ENCODE measurements at regions not wholly inside any gene's neighbourhood (a gene's known extent, or its start where the extent isn't known, plus 50 kb on each side); places are given as distances from the start of the nearest gene placed in this dataset.
"Not testable (repeated sequence)": the region's sequence is repeated elsewhere in the genome, so short reads cannot be mapped to it uniquely, and the experiment has no call there.

DNA sequence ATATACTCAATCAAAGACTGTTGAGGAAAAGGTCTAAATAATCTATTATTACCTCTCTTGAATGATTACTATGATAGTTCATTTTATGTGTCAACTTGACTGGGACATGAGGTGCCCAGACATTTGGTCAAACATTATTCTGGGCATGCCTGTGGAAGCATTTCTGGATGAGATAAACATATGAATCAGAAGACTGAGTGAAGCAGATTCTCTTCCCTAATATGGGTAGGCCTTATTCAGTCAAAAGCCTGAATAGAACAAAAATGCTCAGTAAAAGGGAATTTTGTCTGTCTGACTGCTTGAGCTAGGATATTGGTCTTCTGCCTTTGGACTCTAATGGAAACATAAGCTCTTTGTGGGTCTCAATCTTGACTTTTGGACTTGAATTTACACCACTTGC is 73.3 kb upstream of the SOX13 start:
- DNase-seq, result no peak

DNA sequence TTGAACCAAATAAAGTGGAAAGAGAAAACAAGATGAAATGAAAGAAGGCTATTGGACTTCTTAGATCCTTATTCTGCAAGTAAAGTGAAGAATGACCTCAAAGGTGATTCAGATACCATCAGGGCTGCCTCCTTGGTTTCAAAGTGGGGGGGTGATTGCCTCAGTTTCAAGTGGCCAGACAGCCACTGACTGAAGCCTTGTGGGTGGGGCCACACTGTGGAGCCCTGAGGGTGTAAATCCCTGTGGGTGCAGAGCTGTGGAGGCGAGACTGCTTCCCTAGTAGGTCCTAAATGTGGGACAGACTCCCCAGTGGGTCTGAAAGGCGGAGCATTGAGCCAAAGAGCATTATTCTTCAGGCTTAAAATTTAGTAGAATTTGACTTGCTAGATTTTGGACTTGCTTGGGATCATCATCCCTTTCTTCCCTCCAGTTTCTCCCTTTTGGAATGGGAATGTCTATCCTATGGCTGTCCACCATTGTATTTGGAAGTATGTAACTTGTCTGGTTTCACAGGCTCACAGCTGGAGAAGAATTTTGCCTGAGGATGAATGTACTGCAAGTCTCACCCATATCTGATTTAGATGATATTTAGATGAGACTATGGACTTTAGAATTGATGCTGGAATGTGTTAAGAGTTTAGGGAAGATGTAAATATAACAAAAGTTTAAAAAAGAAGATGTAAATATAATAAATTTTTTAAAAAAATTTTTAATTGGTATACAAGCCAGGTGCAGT is 71.6 kb upstream of the SOX13 start:
- no peak for DNase-seq

DNA sequence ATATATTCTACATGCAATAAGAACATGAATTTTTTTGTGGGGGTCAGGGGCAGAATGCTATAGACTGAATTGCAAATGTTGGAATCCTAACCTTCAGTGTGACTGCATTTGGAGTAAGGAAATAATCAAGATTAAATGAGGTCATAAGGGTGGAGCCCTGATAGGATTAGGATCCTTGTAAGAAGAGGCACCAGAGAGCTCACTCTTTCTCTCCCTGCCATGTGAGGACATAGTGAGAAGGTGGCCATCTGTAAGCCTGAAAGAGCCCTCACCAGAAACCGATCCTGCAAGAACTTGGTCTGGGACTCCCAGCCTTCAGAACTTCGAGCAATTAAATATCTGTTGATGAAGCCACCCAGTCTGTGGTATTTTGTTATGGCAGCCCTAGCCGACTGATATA is 70.3 kb upstream of the SOX13 start:
- no peak for DNase-seq

DNA sequence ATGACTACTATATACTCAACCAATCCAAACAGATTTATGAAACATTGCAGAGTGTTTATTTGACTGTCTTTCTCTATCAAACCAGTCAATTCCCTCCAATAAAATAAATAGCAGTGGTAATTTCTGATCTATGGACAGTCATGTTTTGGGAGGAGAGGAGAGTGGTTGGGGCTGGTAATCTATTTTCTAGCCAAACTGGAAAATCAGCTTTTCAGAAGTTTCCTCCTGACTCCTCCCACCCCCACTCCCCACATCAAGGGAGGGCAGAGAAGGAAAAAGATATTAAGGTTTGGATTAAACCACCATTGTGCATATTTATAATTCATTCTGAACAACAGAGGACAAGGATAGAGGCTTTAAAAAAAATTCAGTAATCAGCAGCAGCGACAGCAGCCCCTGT is 69.4 kb upstream of the SOX13 start:
- no peak for DNase-seq

DNA sequence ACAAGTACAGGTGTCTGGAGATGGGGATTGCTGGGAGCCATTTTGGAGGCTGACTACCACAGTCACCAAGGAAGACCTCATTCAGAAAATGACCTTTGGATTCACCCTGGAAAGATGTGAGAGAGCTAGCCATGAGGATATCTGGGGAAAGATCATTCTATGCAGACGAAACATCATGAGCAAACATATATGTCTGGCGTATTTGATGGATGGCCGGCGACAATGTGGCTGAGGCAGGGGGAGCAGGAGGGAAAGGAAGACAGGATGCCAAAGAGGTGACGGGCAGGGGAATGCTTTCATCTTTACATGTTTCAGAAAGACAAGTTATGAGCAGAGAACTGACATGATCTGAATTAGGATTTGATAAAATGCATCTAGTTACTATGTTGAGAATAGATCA is 61.5 kb upstream of the SOX13 start:
- no peak for DNase-seq

DNA sequence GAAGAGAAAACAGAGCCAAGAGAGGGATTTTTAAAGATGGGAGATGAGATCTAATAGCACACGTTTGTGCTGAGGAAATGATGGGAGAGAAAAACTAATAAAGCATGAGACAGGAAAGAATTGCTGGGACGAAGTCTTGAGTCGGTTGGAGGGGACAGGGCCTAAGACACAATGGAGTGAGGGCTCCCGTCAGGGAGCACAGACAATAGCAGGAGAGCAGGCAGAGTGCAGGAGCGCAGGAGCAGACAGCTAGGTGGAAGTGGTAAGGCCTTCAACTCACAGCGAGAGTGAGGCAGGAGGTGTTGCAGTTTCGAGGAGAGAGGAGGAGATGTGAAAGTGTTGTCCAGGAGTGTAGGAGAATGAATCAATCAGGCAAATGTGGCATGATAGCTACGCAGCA is 59.9 kb upstream of the SOX13 start:
- no peak for DNase-seq

DNA sequence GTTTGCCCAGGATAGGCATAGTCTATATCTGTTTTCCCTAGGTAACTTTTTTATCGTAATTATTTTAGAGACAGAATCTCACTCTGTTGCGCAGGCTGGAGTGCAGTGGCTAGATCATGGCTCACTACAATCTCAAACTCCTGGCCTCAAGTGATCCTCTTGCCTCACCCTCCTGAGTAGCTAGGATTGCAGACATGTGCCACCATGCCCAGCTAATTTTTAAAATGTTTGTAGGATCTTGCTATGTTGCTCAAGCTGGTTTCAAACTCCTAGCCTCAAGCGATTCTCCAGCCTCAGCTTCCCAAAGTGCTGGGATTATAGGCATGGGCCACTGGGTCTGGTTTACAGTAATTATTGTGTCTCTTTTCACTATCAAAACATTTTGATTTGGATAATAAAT is 58.6 kb upstream of the SOX13 start:
- no peak for DNase-seq

DNA sequence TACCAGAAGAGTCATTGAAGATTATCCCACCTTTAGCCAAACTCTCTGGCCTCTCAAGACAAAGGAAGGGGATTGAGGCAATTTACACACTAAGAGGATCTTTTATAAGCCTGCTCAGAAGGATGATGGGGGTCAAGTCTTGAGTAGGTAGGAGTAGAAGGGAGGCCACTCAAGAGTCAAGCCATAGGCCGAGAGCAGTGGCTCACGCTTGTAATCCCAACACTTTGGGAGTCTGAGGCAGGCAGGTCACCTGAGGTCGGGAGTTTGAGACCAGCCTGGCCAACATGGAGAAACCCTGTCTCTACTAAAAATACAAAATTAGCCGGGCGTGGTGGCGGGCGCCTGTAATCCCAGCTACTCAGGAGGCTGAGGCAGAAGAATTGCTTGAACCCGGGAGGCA is 58.0 kb upstream of the SOX13 start:
- not testable (repeated sequence) for DNase-seq

DNA sequence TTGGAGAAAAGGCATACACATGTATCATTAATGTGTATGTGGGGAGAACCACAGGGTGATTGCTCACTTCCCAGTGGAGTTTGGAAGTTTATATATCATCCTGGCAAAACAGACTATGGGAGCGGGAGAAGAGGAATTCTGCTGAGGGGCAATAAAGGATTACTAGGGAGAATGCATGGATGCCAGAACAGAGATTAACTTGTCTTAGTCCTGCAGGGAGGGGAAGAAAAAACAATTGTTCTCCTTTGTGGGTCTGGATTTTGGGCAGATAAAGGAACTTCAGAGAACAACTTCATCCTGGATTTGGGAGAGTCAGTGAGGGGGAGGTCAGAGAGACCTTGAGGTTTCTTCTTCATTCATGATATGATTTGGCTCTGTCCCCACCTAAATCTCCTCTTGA is 55.9 kb upstream of the SOX13 start:
- no peak for DNase-seq

DNA sequence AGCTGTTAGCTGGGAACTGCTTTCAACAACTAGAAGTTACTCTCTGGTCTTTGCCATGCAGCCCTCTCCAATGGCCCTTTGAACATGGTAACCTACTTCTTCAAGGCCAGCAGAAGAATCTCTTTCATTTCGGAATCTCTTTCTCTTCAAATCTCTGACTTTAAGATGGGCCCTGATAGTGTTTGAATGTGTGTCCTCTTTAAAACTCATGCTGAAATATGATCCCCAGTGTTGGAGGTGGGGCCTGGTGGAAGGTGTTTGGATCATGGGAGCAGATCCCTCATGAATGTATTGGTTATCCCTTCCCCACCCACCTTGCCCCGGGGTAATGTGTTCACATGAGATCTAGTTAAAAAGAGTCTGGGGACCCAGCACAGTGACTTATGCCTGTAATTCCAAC is 54.5 kb upstream of the SOX13 start:
- DNase-seq, result no peak

All from NCI-H69 (cell line).